HG03520 (cell line): ENCODE measurements at regions not wholly inside any gene's neighbourhood (a gene's known extent, or its start where the extent isn't known, plus 50 kb on each side); places are given as distances from the start of the nearest gene placed in this dataset.
"Not testable (repeated sequence)": the region's sequence is repeated elsewhere in the genome, so short reads cannot be mapped to it uniquely, and the experiment has no call there.

Experiments
- ATAC-seq: cut with Tn5 transposase; IDR thresholded peaks from one replicate; pipeline ENCODE4 v1.9.1; 2021; ENCODE audit warnings: mild to moderate bottlenecking, moderate library complexity; ENCODE audit not compliant: unreplicated experiment

DNA sequence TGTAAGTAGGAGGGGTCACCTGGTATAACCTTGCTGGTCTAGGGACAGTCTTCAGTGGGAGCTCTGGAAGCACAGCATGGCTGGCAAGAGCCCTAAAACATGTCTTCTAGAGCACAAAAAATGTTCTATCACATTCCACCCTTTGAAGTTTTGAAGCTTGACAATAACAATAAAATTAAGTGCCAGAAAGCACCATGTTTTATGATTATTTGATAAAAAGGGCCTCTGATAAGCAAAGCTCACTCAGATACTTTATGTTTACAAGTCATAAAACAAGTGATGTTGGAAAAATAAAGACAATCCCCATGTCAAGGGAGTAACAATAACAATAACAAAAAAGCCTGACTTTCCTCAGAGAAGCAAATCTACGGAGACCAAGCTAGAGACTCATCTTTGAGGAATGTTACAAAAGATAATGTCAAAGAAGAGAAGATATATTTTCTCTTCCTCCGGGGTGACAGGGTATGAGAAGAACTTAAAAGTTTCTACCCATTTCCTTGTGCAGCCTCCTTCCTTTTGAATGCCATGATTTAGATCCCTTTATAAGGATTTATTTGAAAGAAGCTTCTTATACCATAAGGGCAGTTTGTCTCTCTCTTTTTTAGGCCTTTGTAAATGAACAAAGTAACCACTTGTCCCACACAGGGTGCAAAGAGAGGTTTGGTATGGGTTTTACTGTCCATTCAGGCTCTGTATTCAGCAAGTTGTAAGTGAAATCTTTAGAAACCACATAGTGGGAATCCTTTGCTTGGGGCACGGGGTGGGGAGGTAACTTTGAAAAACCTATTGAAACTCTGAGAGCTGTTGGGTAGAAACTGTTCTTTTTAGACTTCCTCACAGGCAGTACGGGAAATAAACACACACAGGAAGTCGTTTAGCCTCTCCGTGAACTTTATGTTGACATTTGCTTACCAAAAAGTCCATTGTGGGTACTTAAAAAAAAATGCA lies 109.6 kb upstream of the RBMS3 start:
- ATAC-seq, result no peak

DNA sequence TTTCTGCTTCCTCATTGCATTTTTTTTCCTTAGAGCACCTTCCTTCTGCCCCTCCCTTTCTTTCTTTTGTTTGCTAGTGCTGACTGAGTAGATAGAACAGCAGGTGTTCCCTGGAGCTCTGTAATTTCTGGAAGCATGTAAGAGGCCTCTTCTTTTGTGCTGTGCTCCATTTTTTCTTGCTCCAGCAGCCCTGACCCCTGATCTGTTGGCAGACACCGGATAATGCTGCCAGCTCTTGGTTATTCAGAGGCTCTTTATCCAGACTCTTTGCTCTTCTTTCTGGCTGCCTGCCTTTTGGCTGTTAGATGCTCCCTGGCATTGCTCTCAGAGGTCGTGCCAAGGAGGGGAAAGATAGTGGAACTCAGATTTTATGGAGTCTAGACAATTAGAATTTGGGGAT lies 104.4 kb upstream of the RBMS3 start:
- ATAC-seq, result no peak

DNA sequence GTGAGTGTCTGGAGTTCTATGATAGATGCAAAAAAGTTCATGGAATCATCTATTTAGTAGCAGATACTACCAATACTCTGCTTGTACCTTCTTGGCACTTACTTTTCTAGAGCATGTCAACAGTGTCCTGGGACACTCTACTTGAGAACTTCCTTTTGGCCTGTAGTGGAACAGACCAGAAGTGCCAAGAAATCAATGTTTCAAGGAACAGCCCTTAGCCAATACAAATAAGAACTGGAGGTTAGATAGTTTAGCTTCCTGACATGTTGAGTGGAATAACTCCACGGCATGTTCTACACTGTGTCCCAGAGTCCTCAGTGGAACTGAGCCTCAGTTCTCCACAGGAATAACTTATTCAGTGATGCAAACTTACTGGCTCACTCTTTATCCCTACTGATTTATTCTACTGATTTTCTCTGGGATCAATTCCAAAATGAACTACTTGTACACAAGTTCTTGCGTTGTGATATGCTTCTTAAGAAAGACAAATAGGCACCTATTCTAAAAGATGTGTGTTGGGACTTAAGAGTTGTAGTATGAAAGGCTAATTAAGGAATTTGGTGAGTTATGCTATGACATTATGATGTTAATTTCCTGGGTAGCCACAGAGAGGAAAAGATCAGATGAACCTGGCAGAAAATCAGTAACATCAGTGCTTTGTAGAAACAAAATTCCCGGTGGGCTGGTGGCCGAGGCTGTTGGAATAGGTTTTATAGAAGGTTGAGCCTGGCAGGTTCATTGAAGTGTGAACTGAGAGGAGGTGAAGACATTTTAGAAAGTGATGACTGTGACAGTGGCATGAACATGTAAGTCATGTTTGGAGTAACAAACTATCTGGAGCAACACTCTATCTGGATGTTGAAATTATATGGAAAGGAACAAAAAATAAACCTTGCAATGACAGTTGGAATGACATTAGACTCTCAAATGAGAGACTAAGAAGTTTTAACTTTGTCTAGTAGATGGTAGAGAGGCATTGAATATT lies 101.8 kb upstream of the RBMS3 start:
- no peak for ATAC-seq

DNA sequence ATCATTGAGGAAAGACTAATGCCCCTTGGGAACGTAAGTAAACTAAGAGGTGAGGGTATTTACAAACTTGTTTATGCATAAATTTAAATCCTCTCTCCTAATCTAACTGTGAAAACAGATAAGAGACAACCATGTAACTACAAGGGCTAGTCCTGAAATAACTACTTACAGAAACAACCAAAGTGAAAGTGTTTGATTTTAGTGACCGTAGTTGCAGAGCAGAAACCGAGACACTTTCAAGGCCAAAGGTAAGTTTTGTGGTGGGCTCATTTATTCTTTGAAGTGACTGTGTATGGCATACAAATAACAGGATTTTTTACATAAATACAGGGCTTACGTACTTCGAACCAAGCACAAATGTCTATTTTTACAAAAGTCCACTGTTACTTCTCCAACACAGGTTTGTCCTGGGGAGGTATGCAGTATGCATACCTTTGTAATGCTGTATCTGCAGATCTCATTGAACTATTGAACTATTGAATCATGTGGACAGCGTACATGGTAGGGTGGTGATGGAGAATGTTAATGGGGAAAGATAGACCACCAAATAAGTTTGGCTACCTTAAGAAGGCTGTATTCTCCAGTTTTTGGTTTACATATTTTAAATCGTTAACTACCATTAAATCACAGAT lies 99.6 kb upstream of the RBMS3 start:
- peak; percentile 64 for ATAC-seq

DNA sequence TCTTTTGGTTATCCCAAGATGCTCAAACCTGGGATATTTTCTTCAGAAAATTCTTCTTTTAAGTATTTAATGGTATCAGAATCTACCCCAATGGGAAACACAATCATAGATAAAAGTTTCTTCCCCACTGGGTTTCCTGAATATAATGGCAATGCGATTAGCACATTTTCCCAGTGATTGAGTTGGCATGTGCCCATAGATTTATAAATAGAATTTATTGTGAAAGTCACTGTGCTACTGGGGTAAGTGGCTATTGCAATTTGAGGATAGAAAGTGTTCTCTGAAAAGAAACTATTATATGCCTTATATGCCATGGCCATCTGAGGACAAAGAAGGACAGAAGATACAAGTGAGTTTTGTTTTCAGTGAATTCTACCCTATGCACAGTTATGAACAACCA lies 99.0 kb upstream of the RBMS3 start:
- no peak for ATAC-seq

DNA sequence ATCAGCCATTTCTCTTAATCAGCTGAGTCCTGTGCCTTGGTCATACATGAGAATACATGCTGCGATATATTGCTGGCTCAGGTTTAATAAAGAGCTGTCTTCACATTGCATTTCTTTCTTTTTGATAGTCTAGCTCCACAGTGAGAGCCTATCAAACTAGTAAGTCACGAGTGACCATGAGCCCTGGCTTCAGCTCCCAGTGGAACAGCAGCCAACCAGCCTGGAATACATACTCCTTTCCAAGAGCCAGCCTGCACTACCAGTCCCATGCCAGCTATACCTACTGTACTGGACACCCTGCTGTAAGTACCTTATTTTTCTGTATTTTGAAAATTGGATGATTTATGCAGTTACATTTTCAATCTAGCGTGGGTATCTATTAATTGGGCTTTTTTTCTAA lies 98.0 kb upstream of the RBMS3 start:
- not testable (repeated sequence) for ATAC-seq

DNA sequence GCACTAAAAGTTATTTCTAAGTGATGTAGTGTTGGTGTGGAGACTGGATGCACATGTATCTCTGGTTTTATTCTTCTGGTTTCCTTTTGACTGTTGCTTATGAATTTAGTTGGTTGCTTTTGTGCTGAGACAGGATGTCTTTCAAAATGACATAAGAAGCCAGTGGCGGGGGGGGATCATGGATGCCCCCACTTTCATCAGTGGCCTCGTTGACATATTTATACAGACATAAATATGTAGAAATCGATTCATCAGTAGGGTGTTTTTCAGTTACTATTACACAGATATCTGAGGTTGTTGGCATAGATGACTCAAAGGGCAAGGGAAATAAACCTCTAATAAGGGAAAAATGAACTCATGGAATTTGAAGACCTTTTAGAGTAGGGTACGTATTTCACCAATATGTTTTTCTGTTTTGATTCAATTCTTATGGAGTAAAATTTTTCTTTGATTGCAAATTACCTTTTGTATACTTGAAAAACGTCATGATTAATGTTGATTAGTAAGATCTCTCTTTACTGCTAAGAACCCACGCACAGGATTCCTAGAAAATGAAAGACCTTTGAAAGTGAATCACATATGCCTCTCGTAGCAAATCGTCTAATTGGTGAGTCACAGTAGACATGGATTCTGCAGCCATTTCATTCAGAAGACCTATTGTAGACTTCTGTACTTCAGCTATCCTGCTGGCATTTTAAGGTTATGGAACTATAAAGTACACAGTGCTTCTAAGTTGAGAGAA lies 97.4 kb upstream of the RBMS3 start:
- no peak for ATAC-seq

DNA sequence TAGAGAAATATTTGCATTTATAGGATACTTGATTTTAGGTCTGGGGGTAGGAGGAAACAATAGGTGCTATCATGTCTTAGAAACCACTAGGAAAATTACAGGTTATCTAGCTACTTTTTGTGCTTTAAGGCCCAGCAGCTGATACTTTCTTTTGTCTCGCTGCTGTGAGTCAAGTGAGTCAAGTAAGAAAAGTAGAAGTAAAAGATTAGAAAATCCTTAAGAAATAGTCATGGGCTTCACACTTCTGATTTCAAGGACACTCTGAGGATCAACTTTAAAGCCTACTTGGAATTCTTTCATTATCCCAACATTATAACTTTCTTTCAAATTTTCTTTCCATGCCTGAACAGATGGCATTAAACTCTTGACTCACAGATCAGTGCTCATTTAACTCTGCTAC lies 95.2 kb upstream of the RBMS3 start:
- no peak for ATAC-seq

DNA sequence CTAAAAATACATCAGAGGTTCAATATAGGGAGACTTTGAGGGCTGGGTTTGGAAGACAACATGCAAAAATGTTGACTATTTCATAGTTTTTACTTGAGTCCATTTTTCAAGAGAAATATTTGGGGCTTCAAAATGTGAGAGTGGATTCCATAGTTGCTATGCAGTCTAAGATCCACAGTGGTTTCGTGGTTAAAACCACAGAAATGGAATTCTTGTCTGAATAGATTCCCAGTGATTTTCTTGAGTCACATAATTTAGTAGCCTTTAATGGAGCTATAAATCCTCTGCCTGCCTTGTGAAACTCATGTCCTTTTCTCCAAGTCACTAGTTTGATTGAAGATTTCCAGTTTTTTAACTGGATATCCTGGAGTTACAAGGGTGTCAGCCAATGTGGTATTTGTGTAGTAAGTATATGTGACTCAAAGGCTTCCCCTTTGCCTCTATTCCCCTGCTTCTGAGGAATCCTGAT lies 94.7 kb upstream of the RBMS3 start:
- no peak for ATAC-seq

DNA sequence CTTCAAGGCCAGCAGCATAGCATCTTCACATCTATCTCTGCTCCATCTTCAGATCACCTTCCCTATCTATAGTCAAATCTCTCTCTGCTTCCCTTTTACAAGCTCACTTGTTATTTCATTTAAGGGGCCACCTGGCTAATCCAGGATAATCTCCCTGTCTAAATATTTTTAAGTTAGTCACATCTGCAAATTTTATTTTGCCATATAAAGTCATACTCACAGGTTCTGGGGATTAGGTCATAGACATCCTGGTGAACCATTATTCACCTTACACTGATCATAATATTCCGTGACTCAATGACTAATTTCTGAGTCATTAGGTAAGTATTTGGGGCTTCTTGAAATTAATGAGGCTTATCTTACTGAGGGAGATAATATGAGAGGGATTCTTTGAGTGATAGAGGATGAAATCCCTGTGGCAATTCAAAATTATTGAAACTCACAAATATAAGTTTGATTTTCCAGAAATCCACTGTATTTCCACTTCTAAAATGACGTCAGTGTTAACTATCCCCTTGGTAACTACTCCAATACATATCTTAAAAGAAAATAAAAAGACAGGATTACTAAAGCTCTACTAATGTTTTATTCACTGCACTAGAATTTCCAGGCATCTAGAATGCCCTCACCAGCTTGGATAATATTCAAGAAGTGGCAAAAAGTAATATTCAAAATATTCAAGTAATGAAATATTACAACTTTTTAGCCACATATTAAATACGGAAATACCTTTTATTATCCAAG lies 93.7 kb upstream of the RBMS3 start:
- no peak for ATAC-seq

DNA sequence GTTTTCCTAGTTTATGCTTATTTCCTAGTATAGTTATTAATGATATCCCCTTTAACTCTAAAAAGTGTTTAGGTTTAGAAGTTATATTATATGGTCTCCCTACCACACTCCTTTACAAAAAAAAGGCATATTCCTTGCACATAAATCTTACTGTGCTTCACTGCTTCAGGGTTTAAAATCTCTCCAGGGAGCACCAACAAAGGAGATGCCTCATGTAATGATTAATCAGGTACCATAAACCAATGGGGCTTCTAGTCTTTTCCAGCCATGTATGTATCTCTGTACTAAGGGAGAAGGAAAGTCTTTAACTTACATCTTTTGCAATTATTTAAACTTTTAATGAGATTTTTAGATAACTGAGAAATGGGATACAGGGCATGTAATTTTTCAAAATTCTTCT lies 91.5 kb upstream of the RBMS3 start:
- ATAC-seq, result no peak

DNA sequence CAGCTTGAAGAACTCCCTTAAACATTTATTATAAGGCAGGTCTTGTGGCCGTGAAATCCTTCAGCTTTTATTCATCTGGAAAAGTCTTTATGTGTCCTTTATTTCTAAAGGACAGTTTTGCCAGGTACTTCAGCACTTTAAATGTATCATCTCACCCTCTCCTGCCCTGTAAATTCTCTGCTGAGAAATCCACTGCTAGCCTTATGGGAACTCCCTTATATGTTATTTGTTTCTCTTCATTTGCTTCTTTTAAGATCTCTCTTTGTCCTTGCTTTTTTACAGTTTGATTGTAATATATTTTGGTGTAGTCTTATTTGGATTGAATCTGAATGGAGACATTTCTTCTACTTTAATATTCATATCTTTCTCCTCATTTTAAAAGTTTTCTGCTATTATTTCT lies 86.7 kb upstream of the RBMS3 start:
- no peak for ATAC-seq

DNA sequence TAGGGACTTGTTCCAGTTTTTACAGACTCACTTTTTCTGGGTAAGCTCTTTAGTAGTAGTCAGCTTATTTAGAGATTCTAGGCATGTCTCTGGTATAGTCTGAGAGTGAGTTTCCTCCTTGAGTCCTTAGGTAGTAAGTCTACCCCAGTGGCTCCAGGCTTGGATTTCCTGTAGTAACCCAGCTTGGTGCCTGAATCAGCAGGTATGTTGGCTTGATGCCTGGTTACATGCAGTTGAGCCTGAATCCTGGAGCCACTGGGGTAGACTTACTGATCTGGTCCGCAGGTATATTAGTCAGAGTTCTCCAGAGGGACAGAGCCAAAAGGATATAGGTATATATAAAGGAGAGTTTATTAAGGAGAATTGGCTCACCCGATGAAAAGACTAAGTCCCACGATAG lies 85.8 kb upstream of the RBMS3 start:
- no peak for ATAC-seq

DNA sequence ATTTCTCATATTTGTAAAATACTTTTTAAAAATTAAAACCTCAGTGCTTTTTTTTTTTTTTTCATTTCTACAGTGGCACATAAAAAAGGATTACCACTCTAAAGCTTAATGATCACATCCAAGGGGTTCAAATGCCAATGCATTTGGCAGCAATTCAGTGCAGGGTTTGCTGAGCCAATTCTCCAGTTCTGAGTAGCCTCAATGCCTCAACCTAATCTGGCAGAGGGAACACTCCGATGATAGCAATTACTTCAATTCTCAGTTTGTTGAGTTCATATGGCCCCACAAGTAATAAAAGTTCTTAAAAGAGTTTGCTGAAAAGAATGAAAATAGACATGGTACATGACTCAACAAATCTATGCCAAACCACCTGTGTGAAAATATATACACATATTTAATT lies 79.3 kb upstream of the RBMS3 start:
- ATAC-seq, result no peak

DNA sequence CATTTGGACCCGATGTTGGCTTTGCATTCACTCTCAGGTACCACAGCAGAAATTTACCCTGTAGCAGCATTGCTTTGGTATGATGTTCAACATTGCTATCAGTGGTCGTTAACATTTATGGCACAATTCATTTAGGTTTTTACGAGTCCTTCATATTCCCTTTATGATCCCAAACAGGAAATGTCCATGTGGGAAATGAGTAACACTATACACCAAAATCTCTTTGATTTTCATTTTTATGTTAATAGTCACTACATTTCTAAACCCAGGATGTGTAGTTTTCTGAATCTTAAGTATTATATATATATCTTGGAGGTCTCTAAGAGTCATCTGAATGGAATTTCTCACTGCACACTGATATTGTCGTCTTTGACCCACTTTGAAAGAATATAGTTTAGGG lies 78.5 kb upstream of the RBMS3 start:
- ATAC-seq, result no peak

DNA sequence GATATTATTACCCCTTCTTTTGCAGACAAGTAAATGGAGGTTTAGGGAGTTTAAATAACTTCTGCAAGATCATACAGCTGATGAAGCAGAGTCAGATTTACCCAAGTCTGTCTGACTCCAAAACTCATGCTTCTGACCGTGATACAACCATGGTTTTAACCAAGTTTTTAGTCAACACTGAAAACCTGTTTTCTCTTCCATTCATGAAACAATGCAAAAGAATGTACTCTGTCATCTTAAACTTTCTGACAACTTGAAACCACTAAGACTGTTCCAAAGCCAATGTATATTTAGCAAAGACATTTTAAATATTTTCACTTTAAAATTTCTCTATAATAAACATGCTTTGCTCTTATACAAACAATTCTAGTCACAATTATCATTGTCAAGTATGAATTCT lies 77.0 kb upstream of the RBMS3 start:
- no peak for ATAC-seq

DNA sequence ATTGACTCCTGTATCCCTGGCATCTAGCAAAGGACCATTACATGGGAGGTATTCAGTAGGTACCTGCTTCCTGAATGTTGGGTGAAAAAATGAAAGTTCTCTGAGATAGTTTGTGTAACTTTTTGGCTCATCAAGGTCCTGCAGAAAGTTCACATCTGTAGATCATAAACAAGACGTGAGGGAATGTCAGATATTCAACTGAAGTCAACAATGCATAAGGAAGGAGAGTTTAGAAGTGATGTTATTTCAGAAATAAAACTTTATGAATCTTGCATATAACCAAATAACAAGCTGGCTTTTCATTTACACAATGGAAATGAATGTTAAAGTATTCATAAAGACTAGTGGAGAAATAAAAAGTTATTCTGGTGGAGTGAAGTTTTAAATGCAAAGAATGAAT lies 73.4 kb upstream of the RBMS3 start:
- ATAC-seq, result no peak

DNA sequence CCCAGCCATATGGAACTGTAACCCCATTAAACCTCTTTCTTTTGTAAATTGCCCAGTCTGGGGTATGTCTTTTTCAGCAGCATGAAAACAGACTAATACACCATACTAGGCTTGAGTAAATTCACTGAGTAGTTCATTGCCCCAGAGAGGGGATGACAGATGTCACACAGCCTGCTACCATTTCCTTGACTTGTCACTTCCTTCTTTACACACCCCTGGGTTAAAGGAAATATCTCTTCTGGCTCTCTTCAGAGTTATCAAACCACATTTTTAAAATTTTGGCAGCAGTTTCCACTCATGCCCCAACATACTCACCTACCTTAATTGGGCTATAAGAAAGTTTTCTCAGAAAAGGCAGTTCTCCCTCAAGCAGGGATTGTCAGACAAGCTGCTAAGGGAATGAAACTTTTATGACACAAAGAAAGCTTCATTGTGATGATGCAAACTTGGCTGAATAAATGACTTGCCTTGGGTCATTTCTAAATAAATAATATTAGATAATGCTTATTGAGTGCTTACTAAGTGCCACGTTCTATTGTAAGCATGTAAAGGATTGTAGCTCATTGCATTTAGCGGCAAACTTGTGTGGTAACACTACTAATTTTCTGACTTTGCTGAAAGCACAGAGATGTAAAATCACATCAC lies 68.0 kb upstream of the RBMS3 start:
- ATAC-seq, result no peak

DNA sequence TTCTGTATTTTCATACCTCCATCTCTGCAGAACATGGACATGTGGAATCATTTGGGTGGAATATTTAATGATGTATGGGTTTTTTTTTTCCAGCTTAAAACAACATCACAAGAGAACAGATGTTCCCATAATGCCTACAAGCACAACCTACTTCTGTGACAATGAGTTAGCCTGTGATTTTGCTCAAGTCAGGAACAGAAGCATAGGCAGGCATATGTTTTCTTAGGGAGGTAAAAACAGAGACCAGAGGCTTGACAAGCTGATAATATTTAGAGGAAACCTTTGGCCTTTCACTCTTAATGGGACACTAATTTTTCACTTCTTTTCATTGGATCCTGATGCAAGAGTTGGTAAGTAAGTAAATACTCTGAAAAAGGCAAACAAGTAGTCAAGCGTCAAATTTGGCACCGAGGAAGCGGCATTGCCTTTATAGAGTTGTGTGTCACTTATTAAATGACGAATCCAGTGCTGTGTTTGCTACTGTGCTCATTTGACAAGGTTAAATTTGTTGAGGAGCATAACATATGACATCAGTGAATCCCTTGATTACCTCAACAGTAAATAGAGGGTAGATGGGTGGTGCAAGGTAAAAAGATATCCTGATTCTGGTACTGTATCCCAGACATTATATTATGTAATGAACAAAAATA lies 66.7 kb upstream of the RBMS3 start:
- ATAC-seq, result no peak
